ENCODE measurements at regions not wholly inside any gene's neighbourhood (a gene's known extent, or its start where the extent isn't known, plus 50 kb on each side); places are given as distances from the start of the nearest gene placed in this dataset.

DNA sequence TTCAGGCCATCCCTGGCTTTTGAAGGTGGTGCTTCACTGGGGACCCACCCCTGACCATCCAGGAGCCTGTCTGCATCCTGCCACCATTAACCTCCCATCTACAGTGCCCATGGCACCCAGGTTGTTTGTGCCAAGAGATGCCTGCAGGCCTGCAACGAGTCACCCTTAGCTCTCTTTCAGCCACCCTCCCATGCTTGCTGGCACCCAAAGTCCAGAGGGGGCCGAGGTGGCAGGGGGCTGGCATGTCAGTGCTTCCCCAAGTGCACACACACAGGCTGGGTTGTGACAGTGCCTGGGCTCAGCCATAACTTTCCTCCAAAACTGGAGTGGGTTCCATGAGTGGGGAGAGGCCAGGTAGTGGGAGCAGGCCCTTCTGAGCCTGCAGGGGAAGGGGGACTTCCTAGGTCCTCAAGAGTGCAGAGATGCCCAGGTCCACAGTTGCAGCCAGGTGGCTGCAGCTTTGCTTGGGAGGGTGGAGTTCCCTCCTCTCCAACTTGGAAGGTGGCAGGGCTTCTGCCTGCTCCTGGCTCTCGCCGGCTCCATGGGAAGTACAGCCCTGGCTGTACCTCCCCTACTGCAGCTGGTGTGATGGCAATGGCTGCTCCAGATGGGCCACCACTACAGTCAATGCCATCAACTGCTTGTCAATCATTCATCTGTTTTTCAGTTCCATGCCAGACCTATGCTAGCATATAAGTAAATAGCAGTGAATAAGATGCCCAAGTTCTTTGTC lies 235.9 kb upstream of the GIMD1 start:
- no peaks in the 10 kb centered on the region for H3K4me1 ChIP-seq
- TF ChIP-seq, protein P1, sequence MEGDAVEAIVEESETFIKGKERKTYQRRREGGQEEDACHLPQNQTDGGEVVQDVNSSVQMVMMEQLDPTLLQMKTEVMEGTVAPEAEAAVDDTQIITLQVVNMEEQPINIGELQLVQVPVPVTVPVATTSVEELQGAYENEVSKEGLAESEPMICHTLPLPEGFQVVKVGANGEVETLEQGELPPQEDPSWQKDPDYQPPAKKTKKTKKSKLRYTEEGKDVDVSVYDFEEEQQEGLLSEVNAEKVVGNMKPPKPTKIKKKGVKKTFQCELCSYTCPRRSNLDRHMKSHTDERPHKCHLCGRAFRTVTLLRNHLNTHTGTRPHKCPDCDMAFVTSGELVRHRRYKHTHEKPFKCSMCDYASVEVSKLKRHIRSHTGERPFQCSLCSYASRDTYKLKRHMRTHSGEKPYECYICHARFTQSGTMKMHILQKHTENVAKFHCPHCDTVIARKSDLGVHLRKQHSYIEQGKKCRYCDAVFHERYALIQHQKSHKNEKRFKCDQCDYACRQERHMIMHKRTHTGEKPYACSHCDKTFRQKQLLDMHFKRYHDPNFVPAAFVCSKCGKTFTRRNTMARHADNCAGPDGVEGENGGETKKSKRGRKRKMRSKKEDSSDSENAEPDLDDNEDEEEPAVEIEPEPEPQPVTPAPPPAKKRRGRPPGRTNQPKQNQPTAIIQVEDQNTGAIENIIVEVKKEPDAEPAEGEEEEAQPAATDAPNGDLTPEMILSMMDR (IDR thresholded peaks at IDR 0.05): no peak
- TF ChIP-seq EP300 (IDR thresholded peaks at IDR 0.05) (no peak), POLR2A (IDR thresholded peaks at IDR 0.05) (no peak), POLR2AphosphoS5 (IDR thresholded peaks at IDR 0.05) (no peak)
- no peak for DNase-seq (ENCODE audit: low spot score in 2 of 2)
- no peaks in the 10 kb centered on the region for H3K9me3 ChIP-seq
- H3K27ac ChIP-seq: no peak overlapping the region
- H3K36me3 ChIP-seq: no peaks in the 10 kb centered on the region
- WGBS: 67% methylated on average over 1 of the region's 4 CpGs
- H3K4me3 ChIP-seq: no peak overlapping the region
- no peaks in the 10 kb centered on the region for H3K27me3 ChIP-seq

DNA sequence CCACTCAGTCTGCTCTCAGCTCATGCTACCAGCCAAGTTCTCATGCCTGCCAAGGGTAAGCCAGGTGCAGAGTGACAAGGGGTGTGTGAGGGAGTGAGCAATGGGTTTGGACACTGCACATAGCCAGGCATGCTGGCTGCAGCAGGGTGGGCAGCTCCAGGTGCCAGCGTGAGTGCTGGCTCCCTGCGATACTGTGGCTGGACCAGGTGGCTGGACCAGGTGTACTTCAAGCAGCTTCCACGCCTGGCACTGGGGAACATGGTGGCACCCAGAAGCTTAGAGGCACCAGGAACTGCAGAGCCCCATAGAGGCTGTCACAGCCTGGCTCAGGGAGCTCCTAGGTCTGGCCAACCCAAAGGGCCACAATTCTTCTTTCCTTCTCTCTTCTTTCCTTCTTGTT lies 234.9 kb upstream of the GIMD1 start:
- Histone ChIP-seq H3K27ac (no peak overlapping the region), H3K27me3 (no peaks in the 10 kb centered on the region), H3K4me3 (no peak overlapping the region), H3K4me1 (no peaks in the 10 kb centered on the region), H3K9me3 (no peaks in the 10 kb centered on the region), H3K36me3 (no peaks in the 10 kb centered on the region)
- WGBS: 100% methylated on average over 2 of the region's 3 CpGs
- no peak for DNase-seq (ENCODE audit: low spot score in 2 of 2)
- TF ChIP-seq EP300 (IDR thresholded peaks at IDR 0.05) (no peak), POLR2A (IDR thresholded peaks at IDR 0.05) (no peak), POLR2AphosphoS5 (IDR thresholded peaks at IDR 0.05) (no peak)
- TF ChIP-seq, protein P1 (IDR thresholded peaks at IDR 0.05): no peak

DNA sequence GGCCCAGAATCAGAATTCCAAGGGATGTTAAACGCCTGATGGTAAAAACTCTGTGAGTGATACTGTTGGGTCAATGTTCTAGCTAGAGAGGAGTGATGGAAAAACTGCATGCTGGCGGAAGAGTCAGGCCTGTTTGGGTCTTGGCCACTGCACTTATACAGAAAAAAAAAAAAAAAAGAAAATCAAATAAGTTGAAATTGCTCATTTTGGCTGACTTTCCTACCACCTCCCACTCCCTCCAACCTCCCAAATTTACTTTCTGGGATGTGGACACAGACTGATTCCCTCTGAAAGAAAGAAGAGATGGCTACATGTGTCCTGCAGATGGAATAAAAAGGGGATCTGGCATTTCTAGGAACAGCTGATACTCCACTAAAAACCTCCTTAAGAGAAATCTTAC lies 234.1 kb upstream of the GIMD1 start:
- Histone ChIP-seq H3K4me3 (no peak overlapping the region), H3K36me3 (no peaks in the 10 kb centered on the region), H3K9me3 (no peaks in the 10 kb centered on the region), H3K4me1 (no peaks in the 10 kb centered on the region), H3K27ac (no peak overlapping the region), H3K27me3 (no peaks in the 10 kb centered on the region)
- 79% methylated on average over 2 of the region's 2 CpGs for WGBS
- DNase-seq (ENCODE audit: low spot score in 2 of 2): no peak
- TF ChIP-seq, protein P1 (IDR thresholded peaks at IDR 0.05): no peak
- TF ChIP-seq POLR2A (IDR thresholded peaks at IDR 0.05): no peak
- no peak for TF ChIP-seq POLR2AphosphoS5 (IDR thresholded peaks at IDR 0.05)
- no peak for TF ChIP-seq EP300 (IDR thresholded peaks at IDR 0.05)

DNA sequence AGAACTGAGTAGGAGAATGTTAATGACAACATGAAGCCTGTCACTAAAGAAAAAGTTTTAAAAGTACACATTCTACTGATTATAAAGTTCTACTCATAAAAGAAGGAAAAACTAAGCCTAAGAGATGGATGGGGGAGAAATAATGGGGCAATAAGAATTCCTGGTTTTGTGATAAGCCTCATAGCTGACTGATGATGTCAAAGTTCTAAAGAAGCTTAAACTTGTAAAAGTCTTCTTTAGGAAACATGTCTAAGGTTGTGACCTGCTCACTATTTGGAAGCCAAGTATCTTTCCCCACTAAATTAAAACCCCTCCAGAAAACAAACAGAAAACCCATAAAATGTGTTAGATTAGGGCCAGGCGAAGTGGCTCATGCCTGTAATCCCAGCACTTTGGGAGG lies 232.9 kb upstream of the GIMD1 start:
- Histone ChIP-seq H3K36me3 (no peaks in the 10 kb centered on the region), H3K27me3 (no peaks in the 10 kb centered on the region), H3K4me1 (no peaks in the 10 kb centered on the region), H3K27ac (no peak overlapping the region), H3K4me3 (no peak overlapping the region), H3K9me3 (no peaks in the 10 kb centered on the region)
- no peak for DNase-seq (ENCODE audit: low spot score in 2 of 2)
- WGBS: 82% methylated on average over 1 of the region's 1 CpG
- TF ChIP-seq POLR2A (IDR thresholded peaks at IDR 0.05) (no peak), POLR2AphosphoS5 (IDR thresholded peaks at IDR 0.05) (no peak), EP300 (IDR thresholded peaks at IDR 0.05) (no peak)
- TF ChIP-seq, protein P1 (IDR thresholded peaks at IDR 0.05): no peak

DNA sequence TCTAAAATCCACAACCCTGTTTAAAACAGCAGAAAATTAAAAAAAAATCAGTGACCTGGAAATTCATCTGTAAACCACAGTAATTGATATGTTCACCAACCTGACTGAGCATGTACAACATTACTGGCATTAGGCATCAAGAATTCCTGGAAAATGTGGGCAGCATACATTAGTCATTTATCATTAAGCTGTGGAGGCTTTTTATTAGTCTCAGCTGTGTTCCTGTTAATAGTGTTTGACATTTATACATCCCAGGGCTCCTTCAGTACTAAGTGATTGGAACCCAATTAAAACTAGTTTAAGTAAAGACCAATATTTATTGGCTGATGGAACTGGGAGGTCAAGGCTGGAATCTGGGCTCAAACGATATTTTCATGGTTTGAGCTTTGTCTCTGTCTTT lies 227.3 kb upstream of the GIMD1 start:
- H3K4me3 ChIP-seq: no peak overlapping the region
- no peaks in the 10 kb centered on the region for H3K4me1 ChIP-seq
- H3K36me3 ChIP-seq: no peaks in the 10 kb centered on the region
- no peaks in the 10 kb centered on the region for H3K27me3 ChIP-seq
- DNase-seq (ENCODE audit: low spot score in 2 of 2): no peak
- WGBS: 56% methylated on average over 1 of the region's 1 CpG
- TF ChIP-seq POLR2A (IDR thresholded peaks at IDR 0.05): no peak
- TF ChIP-seq, protein P1 (IDR thresholded peaks at IDR 0.05): no peak
- no peak for TF ChIP-seq EP300 (IDR thresholded peaks at IDR 0.05)
- no peak for TF ChIP-seq POLR2AphosphoS5 (IDR thresholded peaks at IDR 0.05)
- no peaks in the 10 kb centered on the region for H3K9me3 ChIP-seq
- H3K27ac ChIP-seq: no peak overlapping the region

All from suprapubic skin (tissue), 4 donors.